Jurkat, Clone E6-1 (cell line): ENCODE measurements at regions not wholly inside any gene's neighbourhood (a gene's known extent, or its start where the extent isn't known, plus 50 kb on each side); places are given as distances from the start of the nearest gene placed in this dataset.

ENCODE experiments used
- DNase-seq: peaks from one replicate; pipeline ENCODE4 v3.0.0-alpha.2; 2011; ENCODE audit warnings: low read depth, low spot score
- H3K4me3 ChIP-seq: 2 replicates; pipeline ENCODE4 v1.5.1; 2011; ENCODE audit warnings: mild to moderate bottlenecking, low read length, control low read depth, moderate library complexity

DNA sequence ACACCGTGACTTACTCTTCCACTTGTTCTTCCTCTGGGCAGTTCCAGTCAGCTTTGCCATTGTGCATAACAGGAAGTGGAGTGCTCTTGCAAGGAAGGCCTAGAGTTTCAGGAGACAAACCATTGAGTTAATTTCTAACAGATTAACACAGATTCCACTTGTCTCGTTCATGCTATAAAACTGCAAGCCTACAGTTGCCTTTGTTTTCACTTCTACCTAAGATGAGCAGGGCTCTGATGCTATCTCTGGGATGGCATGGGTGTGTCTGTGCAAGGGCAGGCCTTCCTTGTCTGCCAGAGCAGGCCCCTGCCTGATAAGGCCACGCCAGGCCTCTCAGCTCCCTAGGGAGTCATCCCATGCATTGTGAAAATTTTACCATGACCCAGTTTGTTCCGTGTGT is 67.7 kb upstream of the PGRMC2 start:
- DNase-seq, result no peak
- H3K4me3 ChIP-seq, result no peak overlapping the region

DNA sequence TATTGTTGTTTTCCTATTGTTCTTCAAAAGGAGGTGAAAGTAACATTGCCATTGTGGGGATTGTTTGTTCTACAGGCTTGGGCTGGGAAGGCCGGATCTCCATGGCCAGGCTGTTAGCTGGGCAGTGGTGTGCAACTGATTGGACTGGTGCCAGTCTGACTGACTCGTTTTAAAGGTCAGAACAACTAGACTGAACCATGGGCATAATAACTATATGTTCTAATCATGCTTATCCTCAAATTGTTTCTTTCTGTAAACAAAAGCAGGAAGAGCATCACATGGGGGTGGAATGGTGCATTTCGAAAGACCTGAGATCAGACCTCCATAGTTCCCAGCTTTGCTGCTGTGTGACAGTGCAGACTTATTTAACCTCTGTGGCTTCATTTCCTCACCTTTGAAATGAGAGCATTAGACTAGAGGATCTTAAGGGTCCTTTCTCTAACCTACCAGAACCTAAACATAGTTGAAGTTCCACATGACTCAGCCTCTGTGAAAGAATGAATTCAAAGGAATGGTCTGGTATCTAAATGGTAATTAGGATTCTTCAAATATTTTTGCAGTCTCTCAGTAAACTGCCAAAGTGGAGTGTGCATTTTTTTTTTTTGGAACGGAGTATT is 66.7 kb upstream of the PGRMC2 start:
- H3K4me3 ChIP-seq, result no peak overlapping the region
- DNase-seq, result peak; percentile 9

DNA sequence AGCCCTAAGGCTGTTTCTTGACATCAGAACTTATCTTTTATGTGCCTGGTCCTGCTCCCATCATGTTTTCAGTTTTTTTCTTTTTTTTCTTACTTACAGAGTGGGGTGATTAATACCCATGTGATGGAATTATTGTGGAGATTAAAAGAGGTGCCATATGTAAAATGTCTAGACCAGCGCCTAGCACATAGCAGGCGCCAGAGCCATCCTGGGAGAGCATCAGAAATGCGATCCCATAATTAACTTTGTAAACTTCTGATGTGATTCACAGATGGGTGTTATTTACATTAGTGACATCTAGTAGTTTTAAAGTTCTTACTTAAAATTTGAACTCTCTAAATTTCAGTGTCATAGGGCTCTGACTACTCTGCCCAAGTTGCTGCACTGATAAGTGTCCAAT is 66.2 kb upstream of the PGRMC2 start:
- no peak overlapping the region for H3K4me3 ChIP-seq
- DNase-seq, result no peak

DNA sequence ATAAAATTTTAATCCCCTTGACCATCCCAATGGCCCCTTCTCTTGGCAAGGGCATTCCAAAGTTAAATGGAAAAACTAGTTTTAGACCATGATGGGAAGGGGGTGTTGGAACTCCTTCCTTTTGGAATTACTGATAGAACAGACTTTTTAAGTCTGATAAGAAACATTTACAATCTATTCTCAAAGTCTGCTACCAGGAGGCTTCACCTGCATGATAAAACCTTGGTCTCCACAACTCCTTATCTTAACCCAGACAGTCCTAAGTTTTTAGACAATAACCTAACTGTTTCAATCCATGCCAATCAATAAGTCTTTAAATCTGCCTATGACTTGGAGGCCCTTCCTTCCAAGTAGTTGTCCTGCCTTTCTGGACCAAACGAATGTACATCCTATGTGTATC is 63.9 kb upstream of the PGRMC2 start:
- DNase-seq, result no peak
- H3K4me3 ChIP-seq, result no peak overlapping the region

DNA sequence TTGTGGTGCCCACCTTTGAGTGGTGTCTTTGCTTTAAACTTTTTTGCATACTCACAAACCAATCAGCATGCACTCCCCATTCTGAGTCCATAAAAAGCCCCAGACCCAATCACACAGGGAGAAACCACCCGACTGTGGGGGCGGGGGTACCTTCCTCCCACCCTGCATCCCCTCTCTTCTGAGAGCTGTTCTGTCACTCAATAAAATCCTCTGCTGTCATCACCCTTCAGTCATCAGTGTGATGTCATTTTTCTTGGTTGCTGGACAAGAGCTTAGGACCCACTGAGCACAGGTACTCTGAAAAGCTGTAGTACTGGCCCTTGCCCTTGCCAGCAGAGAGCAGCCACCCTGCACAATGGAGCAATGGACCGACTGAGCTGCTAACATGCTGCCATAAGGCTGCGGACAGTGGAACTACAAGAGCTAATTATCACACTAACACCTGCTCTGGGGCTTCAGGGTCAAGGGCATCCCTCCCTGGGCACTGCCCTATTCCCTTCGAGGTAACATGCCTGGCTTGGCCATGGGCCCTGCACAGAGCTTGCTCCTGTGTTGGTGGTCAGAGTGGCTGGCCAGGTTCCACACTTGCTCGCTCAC is 62.9 kb upstream of the PGRMC2 start:
- no peak overlapping the region for H3K4me3 ChIP-seq

DNA sequence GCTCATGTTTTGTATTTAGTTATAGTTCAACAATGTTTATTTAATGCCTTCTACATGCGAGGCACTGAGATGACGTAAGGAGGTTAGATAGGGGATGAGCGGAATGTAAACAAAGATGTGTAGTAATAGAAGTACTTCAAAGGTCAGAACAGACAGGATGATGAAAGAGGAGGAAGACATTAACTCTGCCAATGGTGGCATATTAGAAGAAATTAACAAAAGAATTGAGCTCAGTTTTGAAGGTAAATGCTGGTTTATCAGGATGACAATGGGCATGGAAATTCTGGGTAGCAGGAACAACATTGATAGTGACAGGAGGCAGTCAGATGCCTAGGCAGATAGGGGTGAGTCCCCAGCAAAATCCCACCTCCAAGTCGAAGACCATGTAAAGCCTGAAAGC is 62.3 kb upstream of the PGRMC2 start:
- no peak overlapping the region for H3K4me3 ChIP-seq
- DNase-seq, result no peak

More for the DNA sequence above, 62.9 kb upstream of the PGRMC2 start:
- no peak for DNase-seq

DNA sequence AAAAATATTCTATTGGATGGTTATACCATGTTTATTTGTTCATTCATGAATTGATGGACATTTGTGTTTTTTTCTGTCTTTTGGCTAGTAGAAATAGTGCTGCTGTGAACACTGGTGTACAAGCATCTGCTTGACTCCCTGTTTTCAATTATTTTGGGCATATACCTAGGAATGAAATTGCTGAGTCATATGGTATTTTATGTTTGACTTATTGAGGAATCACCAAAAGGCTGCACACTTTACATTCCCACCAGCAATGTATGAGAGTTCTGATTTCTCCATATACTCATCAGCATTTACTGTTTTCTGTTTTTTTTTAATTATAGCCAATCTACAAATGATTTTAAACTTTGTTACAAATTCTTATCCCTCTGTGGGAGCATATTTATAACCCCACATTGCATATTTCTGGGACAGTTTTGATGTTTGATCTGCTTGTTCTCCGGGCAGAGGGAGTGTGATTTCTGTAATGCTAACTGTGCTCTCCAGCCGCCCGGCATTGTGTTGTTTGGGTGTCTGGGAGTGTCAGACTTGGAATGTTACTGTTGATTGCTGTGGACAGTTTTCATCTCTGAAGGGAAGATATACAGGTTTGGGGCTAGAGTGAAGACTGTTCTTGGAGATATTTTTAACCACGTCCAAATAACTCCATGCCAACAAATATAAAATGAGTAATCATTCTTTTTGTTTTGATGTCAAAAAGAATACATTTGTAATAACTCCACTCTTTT is 60.5 kb upstream of the PGRMC2 start:
- no peak for DNase-seq
- H3K4me3 ChIP-seq, result no peak overlapping the region

DNA sequence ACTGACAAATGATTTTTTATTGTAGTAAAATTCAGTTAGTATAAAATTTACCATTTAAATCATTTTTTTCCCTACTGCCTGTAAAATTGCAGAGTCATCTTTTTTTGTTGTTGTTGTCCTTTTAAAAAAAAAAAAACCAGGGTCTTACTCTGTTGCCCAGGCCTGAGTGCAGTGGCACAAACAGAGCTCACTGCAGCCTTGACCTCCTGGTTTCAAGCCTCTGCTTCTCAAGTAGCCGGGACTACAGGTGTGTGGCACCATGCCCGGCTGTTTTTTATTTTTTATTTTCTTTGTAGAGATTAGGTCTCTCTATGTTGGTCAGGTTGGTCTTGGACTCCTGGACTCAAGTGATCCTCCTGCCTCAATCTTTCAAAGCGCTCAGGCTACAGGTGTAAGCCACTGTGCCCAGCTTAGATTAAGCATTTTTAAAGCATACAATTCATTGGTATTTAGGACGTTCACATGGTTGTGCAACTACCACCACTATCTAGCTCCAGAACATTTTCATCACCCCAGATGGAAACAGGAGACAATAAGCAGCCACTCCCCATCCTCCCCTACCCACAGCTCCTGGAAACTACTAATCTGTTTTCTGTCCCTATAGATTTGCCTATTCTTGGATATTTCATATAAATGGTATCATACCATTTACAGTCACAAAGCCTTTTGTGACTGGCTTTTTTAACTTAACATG is 59.7 kb upstream of the PGRMC2 start:
- DNase-seq, result no peak
- H3K4me3 ChIP-seq, result no peak overlapping the region

DNA sequence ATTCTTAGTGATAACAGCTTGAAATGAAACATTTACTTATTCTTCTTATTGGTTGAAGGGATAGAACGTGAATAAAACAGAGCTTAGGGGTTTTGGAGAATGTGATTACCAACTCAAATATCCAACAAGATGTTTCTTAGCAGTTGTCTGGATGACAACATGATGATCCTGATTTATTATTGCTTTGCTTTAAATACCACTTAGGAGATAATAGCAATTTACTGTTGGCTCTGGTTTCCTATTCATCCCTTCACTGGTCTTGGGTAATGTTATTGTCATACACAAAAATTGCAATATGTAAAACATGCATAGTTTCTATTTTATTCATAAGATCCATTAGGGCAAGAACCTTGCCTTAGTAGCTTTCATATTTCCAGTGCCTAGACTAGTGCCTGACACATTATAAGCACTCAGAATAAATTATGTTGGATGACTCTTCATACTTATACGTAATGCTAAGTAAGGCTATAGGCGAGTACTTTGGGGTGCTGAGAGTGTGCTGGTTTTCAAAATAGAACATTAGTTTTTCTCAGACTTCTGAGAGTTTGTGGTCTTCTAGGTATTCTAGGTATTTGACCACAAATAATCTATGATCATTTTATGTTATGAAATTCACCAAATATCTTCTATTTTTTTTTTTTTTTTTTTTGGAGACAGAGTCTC is 58.6 kb upstream of the PGRMC2 start:
- no peak for DNase-seq
- H3K4me3 ChIP-seq, result no peak overlapping the region

DNA sequence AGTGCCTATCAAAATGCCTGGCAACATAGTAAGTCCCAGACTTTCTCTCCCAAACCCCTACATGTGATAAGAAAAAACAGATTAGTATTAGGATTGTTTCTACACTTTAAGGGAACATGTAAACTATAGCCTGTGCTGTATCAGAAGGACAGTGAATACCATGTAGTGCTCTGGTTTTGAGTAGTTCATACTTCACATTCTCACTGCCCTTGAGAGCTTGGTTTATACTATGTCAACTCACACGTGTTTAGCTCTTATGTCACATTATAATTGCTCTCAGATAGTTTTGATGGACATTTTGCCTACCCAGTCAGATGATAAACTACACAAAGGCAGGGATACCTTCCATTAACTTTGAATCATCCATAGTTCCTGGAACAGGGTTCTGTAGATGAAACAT is 58.0 kb upstream of the PGRMC2 start:
- no peak overlapping the region for H3K4me3 ChIP-seq
- DNase-seq, result no peak

DNA sequence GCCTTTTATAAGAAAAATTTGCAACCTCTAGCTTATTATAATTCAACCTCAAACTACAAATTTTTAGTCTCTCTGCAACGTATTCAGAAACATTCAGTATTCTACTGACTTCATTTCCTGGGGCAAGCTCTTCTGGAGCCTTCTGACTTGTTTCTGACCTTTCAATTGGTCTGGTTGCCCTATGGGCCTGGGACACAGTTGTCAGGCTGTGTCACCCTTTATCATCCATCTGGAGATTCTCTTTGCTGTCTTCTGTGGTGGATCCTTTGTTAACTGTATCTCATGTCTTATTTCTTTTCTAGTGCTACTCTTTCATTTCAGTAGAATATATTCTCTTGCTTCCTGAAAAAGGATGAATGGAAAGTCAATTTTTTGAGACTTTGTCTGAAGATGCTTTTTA is 55.1 kb upstream of the PGRMC2 start:
- no peak for DNase-seq
- no peak overlapping the region for H3K4me3 ChIP-seq

DNA sequence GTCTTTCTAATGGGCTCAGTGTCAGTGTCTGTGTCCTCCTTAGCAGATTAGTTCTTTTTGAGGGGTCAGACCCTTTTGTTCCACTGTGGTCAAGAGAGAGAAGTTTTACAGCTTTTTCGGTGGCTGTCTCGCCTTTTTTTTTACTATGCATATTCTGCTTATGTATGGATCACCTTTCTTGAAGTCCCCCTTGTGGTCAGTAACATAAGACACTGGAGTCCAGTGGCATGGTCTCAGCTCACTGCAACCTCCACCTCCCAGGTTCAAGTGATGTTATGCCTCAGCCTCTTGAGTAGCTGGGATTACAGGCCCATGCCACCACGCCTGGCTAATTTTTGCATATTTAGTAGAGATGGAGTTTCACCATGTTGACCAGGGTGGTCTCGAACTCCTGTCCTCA is 54.0 kb upstream of the PGRMC2 start:
- H3K4me3 ChIP-seq, result no peak overlapping the region
- no peak for DNase-seq

DNA sequence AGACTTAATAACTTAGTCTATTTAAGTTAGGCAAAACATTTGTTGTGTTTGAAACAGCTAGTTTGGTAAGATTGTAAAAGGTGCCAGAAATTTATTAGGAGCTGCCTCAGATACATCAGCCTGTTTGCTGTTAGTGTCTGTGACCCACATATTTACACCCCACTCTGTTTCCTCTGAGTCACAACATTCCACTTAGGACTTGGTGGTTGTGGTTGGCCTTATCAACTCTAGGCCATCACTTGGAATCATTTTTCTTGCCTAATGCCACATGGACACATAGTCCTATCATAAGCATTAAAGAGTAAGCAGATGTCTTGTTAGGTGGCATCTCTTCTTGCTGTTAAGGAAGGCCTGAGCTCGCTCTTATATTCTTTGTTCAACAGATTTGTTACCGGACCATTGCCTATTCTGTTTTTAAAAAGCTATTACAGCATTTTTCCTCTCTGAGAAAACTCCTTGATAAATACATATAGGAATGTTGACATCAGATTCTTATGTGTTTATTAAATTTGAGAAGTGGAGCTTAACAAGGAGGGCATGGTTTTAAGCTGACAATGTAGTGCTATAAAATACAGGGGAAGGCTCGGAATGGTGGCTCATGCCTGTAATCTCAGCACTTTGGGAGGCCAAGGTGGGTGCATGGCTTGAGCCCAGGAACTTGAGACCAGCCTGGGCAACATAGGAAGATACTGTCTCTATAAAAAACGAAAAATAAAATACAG is 51.2 kb upstream of the PGRMC2 start:
- H3K4me3 ChIP-seq, result no peak overlapping the region
- no peak for DNase-seq

DNA sequence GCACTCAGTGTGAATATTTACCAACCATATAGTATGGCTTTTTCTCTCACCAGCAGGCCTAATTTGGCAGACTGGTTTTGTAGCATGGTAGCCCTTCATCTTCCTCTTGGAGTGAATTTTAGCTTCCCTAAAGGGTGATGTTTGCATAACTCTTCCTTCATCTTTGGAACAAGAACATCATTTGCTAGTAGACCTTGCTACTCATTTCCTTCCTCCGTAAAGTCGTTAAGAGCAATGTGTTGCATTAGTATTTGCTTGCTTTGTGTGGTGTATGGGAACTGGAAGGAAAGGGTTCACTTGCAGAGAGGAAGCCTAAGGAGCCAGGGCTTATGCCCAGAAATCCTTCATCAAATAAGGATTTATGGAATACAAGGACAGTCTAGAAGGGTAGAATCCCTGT is 50.2 kb upstream of the PGRMC2 start:
- H3K4me3 ChIP-seq, result no peak overlapping the region

More for the DNA sequence above, 50.2 kb upstream of the PGRMC2 start:
- no peak for DNase-seq
